HG03354 (cell line): ENCODE measurements at regions not wholly inside any gene's neighbourhood (a gene's known extent, or its start where the extent isn't known, plus 50 kb on each side); places are given as distances from the start of the nearest gene placed in this dataset.
"Not testable (repeated sequence)": the region's sequence is repeated elsewhere in the genome, so short reads cannot be mapped to it uniquely, and the experiment has no call there.

Experiments used
- ATAC-seq: cut with Tn5 transposase; IDR thresholded peaks from one replicate; pipeline ENCODE4 v1.9.1; 2021; ENCODE audit warnings: mild to moderate bottlenecking; ENCODE audit not compliant: unreplicated experiment, poor library complexity, severe bottlenecking

DNA sequence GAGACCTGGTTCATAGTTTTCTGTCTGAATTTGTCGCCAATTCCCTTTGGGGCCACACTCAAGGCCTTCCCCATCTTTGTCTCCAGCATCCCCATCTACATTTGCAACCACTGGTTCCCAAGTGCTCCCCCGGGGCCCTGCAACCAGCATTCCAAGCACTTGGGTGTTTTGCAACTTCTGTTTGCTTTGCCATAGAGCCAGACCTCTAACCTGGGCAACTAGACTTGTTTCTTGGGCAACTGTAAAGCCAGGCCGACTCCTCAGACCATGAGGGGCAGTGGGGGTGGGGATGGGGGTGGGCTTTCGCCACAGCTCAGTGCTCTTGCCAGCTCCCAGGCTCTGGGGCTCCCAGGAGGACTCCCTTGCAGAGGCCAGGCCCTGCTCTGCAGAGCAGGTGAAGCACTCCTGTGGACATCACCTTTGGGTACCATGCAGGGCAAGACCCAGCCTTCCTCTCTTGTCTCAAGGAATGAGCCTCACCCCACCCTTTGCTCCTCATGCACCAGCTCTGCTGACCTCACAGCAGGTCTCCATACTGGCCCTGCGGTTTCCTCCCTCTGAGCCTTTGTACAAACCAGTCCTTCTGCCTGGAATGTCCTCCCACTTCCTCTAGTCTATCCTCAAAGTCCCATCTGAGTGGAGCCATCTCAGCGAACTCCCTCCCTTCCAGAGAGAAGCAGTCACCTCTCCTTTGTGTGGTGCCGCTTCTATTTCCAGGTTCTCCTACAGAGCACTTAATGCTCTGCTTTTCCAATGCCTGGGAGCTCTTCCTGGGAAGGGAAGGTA, 126.7 kb upstream of the MYCN start:
- no peak for ATAC-seq

GRCh38 chr2:15814403-15814802, 125.9 kb upstream of the MYCN start:
- ATAC-seq, result no peak

GRCh38 chr2:15814946-15815345, 125.4 kb upstream of the MYCN start:
- ATAC-seq, result no peak

GRCh38 chr2:15816226-15816625, 124.1 kb upstream of the MYCN start:
- ATAC-seq, result no peak

- no peak for ATAC-seq
These were observed 123.5 kb upstream of the MYCN start for GRCh38 chr2:15816674-15817406.

DNA sequence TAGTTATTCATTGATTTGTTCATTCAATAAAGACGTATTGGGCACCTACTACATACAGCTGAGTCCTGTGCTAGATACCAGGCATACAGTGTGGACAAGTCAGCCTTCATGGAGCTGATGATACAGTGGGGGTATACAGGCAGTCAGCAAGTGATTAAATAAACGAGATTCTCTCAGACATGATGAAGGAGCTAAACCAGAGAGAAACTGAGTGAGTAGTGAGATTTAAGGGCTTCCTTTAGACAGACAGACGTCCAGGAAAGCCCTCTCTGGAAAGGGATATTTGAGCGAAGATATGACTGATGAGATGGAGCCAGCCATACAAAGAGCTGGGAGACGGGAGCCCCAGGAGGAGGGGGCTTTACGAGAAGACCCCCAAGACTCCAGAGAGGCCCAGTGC, 122.6 kb upstream of the MYCN start:
- ATAC-seq, result no peak

- no peak for ATAC-seq
These were observed 122.0 kb upstream of the MYCN start for GRCh38 chr2:15818318-15818753.

- no peak for ATAC-seq
These were observed 121.5 kb upstream of the MYCN start for GRCh38 chr2:15818881-15819280.

- no peak for ATAC-seq
These were observed 120.6 kb upstream of the MYCN start for GRCh38 chr2:15819562-15820256.

DNA sequence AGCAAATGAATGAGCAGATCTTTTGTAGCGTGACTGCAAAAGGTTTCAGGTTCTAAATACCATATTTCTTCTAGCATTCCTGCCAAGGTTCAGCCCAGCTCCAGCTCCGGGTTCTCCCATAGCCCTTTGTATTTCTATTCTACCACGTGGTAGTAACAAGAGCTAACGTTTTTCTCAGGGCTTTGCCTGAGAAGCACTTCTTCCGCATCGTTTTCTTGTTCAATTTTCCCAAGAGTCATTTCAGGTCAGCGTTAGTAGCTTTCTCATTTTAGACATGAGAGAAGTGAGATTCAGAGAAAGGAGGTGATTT, 120.1 kb upstream of the MYCN start:
- ATAC-seq, result no peak

DNA sequence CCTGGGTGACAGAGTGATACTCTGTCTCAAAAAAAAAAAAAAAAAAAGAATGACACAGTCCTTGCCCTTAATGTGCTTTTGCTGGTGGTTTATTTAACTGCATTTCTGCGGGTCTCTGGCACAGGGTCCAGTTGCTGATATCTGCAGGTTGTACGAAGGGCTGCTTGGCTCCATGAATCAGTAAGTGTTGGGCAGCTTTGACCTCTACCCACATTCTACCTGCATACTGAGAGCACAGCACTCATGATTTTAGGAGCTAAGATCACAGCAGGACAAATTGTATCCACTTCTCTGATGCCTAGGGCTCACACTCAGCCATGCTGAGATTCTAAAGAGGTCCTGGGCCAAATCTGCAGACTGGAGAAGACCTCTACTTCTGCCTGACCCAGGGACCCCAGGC, 119.4 kb upstream of the MYCN start:
- ATAC-seq, result no peak

- ATAC-seq, result no peak
These were observed 118.0 kb upstream of the MYCN start for GRCh38 chr2:15822151-15823044.

DNA sequence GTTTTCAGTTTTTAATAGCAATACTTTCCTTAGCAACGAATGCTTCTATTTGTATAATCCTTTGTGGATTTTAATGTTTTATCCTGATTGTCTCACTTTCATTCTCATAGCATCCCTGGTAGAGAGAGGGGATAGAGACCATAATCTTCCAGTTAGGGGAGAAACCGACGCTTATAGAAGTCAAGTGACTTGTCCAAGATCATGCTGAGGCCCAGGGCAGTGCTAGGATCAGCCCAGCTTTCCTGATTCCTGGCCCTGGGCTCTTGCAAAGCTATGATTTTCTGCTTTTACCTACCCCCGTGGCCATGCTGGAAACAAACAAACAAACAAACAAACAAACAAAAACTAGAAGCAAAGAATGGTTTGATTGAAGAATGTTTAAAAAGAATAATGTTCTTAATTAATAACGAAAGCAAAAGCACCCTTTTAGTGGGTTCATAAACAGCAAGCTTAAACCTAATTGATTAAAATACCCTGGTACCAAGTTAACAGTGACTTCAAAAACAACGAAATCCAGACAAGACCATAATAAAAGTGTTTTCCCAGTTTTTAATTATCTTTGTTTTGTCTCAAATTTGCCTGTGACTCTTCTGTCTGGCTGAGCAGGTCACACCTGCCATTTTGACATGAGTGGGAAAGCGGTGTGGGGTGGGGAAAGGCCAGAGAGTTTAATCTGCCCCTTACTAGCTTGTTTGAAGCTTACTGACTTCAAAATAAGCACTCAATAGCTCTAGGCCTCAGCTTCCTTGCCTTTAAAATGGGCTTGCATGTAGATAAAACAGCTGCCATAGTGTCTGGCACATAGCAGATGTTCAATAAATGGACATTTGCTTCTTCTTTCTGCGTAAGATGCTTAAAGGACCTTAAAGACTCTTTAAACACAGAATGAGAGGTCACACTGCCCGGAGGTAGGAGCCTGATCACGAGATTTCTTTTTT, 116.6 kb upstream of the MYCN start:
- ATAC-seq, result no peak

GRCh38 chr2:15824467-15824866, 115.9 kb upstream of the MYCN start:
- not testable (repeated sequence) for ATAC-seq

- no peak for ATAC-seq
These were observed 114.9 kb upstream of the MYCN start for GRCh38 chr2:15825276-15825980.

DNA sequence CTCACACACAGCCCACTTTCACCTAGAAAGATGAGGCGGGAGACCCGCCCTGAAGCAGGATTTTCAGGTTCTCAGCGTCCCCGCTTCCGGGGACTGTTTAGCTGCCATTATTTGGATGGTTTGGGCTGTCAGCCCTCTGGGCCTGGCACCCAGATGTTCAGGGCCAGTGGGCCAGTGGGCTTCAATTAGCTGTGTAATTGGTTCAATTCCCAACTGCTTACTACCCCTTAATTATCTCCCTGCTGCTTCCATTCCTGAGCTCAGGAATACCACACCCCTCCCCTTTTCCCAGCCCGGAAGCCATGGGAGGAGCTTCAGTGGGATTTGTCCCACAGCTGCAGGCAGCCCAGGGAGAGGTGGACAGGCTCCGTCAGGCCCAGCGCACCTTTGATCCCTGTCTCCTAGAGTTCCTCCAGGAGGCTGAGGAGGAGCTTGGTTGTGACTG, 114.1 kb upstream of the MYCN start:
- ATAC-seq, result no peak

DNA sequence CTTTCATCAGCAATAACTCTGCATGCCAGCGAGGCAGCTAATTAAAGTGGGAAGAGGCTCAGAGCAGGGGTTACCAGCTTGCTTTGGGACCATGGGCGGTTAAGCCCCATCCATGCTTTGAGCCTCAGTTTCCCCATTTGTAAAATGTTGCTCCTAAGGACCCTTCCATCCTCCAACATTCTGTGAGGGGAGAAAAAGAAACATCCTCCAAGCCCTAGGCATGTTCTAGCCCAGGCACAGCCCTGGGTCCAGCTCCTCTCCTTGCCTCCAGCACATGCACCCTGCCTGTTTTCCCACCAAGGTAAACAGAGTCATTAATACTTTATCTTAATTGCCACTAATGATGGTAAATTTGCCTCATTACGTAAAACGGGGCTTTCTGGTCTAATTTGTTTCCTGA, 113.3 kb upstream of the MYCN start:
- ATAC-seq, result no peak

DNA sequence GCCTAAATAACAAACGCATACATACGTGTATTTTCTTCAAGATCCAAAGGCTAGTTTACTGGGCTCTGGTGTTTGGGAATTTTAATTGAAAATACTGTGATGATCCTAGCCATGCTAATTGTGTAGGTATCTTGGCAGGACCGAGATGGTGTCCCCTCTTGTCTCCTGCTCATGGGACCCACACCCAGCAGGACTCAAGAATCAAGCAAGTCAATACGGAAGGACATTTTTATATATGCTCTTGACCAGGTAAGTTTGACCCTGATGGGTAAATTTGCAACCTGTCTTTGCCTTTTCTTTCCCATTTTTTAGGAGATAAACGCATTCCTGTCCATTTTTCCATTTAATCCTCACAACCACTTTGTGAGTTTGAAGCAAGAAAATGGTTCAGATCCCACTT, 111.8 kb upstream of the MYCN start:
- no peak for ATAC-seq
